H1 (cell line): ENCODE measurements at regions not wholly inside any gene's neighbourhood (a gene's known extent, or its start where the extent isn't known, plus 50 kb on each side); places are given as distances from the start of the nearest gene placed in this dataset.

Source experiments
- CTCF ChIA-PET: fragments of 300-600 bp; sonication (Branson Sonifier 250); formaldehyde crosslinking; loops from one replicate; lab custom pipeline; 2021; ENCODE audit not compliant: partially characterized antibody; lab: Charles Lee
- POLR2A ChIA-PET: fragments of 300-600 bp; sonication (Branson Sonifier 250); formaldehyde crosslinking; loops from one replicate; lab custom pipeline; 2021; ENCODE audit warnings: inconsistent platforms; ENCODE audit not compliant: partially characterized antibody; lab: Charles Lee
- DNase-seq, 2 experiments: peaks; one replicate each; pipeline versions ENCODE4 v3.0.0 to v3.0.0-alpha.2; 2010 to 2022; ENCODE audit warnings: low spot score in 2 of 2, low read depth in 1 of 2, mixed read lengths in 1 of 2
- FAIRE-seq: peaks from 2 replicates; lab custom pipeline; 2011; peaks lifted over from hg19 to GRCh38; lab: Jason Lieb, UNC
- H2AFZ ChIP-seq: 2 replicates; pipeline ENCODE4 v1.8.1; 2012; ENCODE audit warnings: low read length, inconsistent platforms
- H2AK5ac ChIP-seq: 2 replicates; pipeline ENCODE4 v1.6.1; 2013; ENCODE audit warnings: low read depth, low read length
- H2BK120ac ChIP-seq: replicated peaks from 2 replicates; pipeline ENCODE3; 2013; ENCODE audit warnings: low read depth, low read length, inconsistent platforms
- H2BK12ac ChIP-seq: 2 replicates; pipeline ENCODE4 v1.6.1; 2013; ENCODE audit warnings: low read depth, low read length
- H2BK15ac ChIP-seq: 2 replicates; pipeline ENCODE4 v1.6.1; 2013; ENCODE audit warnings: low read length
- H2BK20ac ChIP-seq: 2 replicates; pipeline ENCODE4 v1.6.1; 2013; ENCODE audit warnings: low read length
- H2BK5ac ChIP-seq: 2 replicates; pipeline ENCODE4 v1.6.1; 2013; ENCODE audit warnings: low read depth, low read length
- H3K14ac ChIP-seq: 2 replicates; pipeline ENCODE4 v1.6.1; 2013; ENCODE audit warnings: inconsistent platforms; ENCODE audit not compliant: insufficient read length
- H3K18ac ChIP-seq: 2 replicates; pipeline ENCODE4 v1.6.1; 2013; ENCODE audit warnings: low read length; ENCODE audit errors: extremely low read depth
- H3K23ac ChIP-seq: 2 replicates; pipeline ENCODE4 v1.6.1; 2013; ENCODE audit warnings: inconsistent platforms; ENCODE audit not compliant: insufficient read length
- H3K23me2 ChIP-seq: 2 replicates; pipeline ENCODE4 v1.6.1; 2013; ENCODE audit warnings: low read depth, low read length
- H3K27ac ChIP-seq: 2 replicates; pipeline ENCODE4 v1.6.1; 2011; ENCODE audit warnings: low read depth, low read length, inconsistent platforms
- H3K27me3 ChIP-seq, 4 experiments: replicated peaks in 1 of 4; 1 replicate in 1 of 4; 2 replicates in 3 of 4; pipeline versions ENCODE4 v1.6.1 to v1.8.1; 2011 to 2013; ENCODE audit warnings: low read length in 3 of 4, mild to moderate bottlenecking in 3 of 4, inconsistent platforms in 2 of 4, mixed read lengths in 2 of 4, moderate library complexity in 1 of 4; ENCODE audit not compliant: control insufficient read depth in 3 of 4, insufficient read depth in 3 of 4; ENCODE audit errors: extremely low read depth in 1 of 4
- H3K36me3 ChIP-seq, 4 experiments: 2 replicates each; pipeline versions ENCODE4 v1.6.1 to v1.8.1; 2011 to 2013; ENCODE audit warnings: mild to moderate bottlenecking in 4 of 4, low read length in 3 of 4, moderate library complexity in 2 of 4, control low read depth in 1 of 4, inconsistent platforms in 1 of 4; ENCODE audit not compliant: insufficient read depth in 4 of 4, control insufficient read depth in 2 of 4
- H3K4ac ChIP-seq: replicated peaks from 2 replicates; pipeline ENCODE3; 2013; ENCODE audit warnings: low read length, low read depth, mixed read lengths, inconsistent platforms; ENCODE audit not compliant: insufficient read length
- H3K4me1 ChIP-seq, 4 experiments: replicated peaks in 1 of 4; 1 replicate in 1 of 4; 2 replicates in 3 of 4; pipeline versions ENCODE4 v1.6.1 to v1.8.1; 2011 to 2013; ENCODE audit warnings: low read length in 3 of 4, inconsistent platforms in 2 of 4, mixed read lengths in 1 of 4; ENCODE audit not compliant: insufficient read depth in 4 of 4, control insufficient read depth in 3 of 4
- H3K4me2 ChIP-seq, 2 experiments: 2 replicates each; pipeline versions ENCODE4 v1.6.1 to v1.8.1; 2011 to 2013; ENCODE audit warnings: low read depth in 2 of 2, low read length in 2 of 2, control low read depth in 1 of 2, inconsistent platforms in 1 of 2, mild to moderate bottlenecking in 1 of 2; ENCODE audit not compliant: insufficient read depth in 1 of 2
- H3K4me3 ChIP-seq, 4 experiments: fragments of 200-600, 300-600 bp in 1 of 4; sonication (generic), shearing (Covaris generic), sonication (Bioruptor Twin) in 1 of 4; 2 replicates each; pipeline versions ENCODE4 v1.5.1 to v1.8.1; 2011 to 2016; ENCODE audit warnings: low read length in 4 of 4, low read depth in 3 of 4, control low read depth in 2 of 4, inconsistent platforms in 2 of 4, mild to moderate bottlenecking in 2 of 4, mixed read lengths in 1 of 4, moderate library complexity in 1 of 4; ENCODE audit not compliant: insufficient read depth in 2 of 4; ENCODE audit errors: extremely low read depth in 1 of 4
- H3K56ac ChIP-seq: replicated peaks from 2 replicates; pipeline ENCODE3; 2013; ENCODE audit warnings: low read depth, mild to moderate bottlenecking, mixed read lengths, low read length, inconsistent platforms; ENCODE audit not compliant: insufficient read length
- H3K79me1 ChIP-seq: 2 replicates; pipeline ENCODE4 v1.6.1; 2013; ENCODE audit warnings: low read depth, low read length, control low read depth
- H3K79me2 ChIP-seq, 2 experiments: 2 replicates each; pipeline versions ENCODE4 v1.6.1 to v1.8.1; 2012 to 2013; ENCODE audit warnings: low read length in 2 of 2, mild to moderate bottlenecking in 2 of 2, inconsistent platforms in 1 of 2; ENCODE audit not compliant: insufficient read depth in 2 of 2, control insufficient read depth in 1 of 2
- H3K9ac ChIP-seq, 4 experiments: replicated peaks in 1 of 4; 1 replicate in 1 of 4; 2 replicates in 3 of 4; pipeline versions ENCODE4 v1.6.1 to v1.8.1; 2011 to 2013; ENCODE audit warnings: low read depth in 3 of 4, low read length in 3 of 4, control low read depth in 2 of 4, mild to moderate bottlenecking in 2 of 4, moderate library complexity in 2 of 4, inconsistent platforms in 1 of 4; ENCODE audit errors: extremely low read depth in 1 of 4
- H3K9me3 ChIP-seq, 2 experiments: 2 replicates each; pipeline versions ENCODE4 v1.6.1 to v1.8.1; 2012 to 2013; ENCODE audit warnings: mild to moderate bottlenecking in 2 of 2, moderate library complexity in 2 of 2, control low read depth in 1 of 2, inconsistent platforms in 1 of 2, low read depth in 1 of 2, low read length in 1 of 2, mixed read lengths in 1 of 2; ENCODE audit not compliant: insufficient read depth in 2 of 2
- H4K20me1 ChIP-seq, 2 experiments: replicated peaks in 1 of 2; 2 replicates each; pipeline versions ENCODE3 to v1.8.1; 2011 to 2013; ENCODE audit warnings: inconsistent platforms in 2 of 2, low read length in 2 of 2, mild to moderate bottlenecking in 1 of 2; ENCODE audit not compliant: insufficient read depth in 2 of 2, control insufficient read depth in 1 of 2
- H4K5ac ChIP-seq: 2 replicates; pipeline ENCODE4 v1.6.1; 2013; ENCODE audit warnings: low read length, low read depth, mixed read lengths, inconsistent platforms; ENCODE audit not compliant: insufficient read length
- H4K8ac ChIP-seq: 2 replicates; pipeline ENCODE4 v1.8.0; 2013; ENCODE audit warnings: mild to moderate bottlenecking, moderate library complexity, low read length, inconsistent platforms; ENCODE audit not compliant: insufficient read depth; ENCODE audit errors: extremely low read depth
- H4K91ac ChIP-seq: replicated peaks from 2 replicates; pipeline ENCODE3; 2013; ENCODE audit warnings: low read length, mixed read lengths, inconsistent platforms; ENCODE audit not compliant: insufficient read length
- EP300 ChIP-seq, 2 experiments: IDR thresholded peaks; 1 replicate in 1 of 2; 2 replicates in 1 of 2; pipeline ENCODE4 v1.6.1; 2011 to 2012; ENCODE audit warnings: low read depth in 2 of 2, low read length in 2 of 2, mild to moderate bottlenecking in 2 of 2, borderline replicate concordance in 1 of 2, inconsistent platforms in 1 of 2, moderate library complexity in 1 of 2
- EZH2 ChIP-seq: fragments of 200-600 bp; sonication (generic); IDR thresholded peaks from 2 replicates; pipeline ENCODE4 v1.7.1; 2012; ENCODE audit warnings: low read depth, mild to moderate bottlenecking, moderate library complexity, low read length, inconsistent platforms; ENCODE audit not compliant: severe bottlenecking
- HDAC6 ChIP-seq: IDR thresholded peaks from one replicate; pipeline ENCODE4 v1.7.1; 2012; ENCODE audit warnings: low read depth, mild to moderate bottlenecking, inconsistent platforms, low read length, moderate library complexity
- JUN ChIP-seq: IDR thresholded peaks from 2 replicates; pipeline ENCODE4 v1.6.1; 2011; ENCODE audit warnings: low read depth, mild to moderate bottlenecking, improper control_type of control experiment, low read length
- KDM5A ChIP-seq: fragments of 200-600 bp; IDR thresholded peaks from 2 replicates; pipeline ENCODE4 v1.7.1; 2012; ENCODE audit warnings: mild to moderate bottlenecking, low read length, inconsistent platforms, mixed read lengths
- MAX ChIP-seq: IDR thresholded peaks from 2 replicates; pipeline ENCODE4 v1.6.1; 2012; ENCODE audit warnings: inconsistent platforms
- NRF1 ChIP-seq: IDR thresholded peaks from 2 replicates; pipeline ENCODE4 v1.6.1; 2011; ENCODE audit warnings: mild to moderate bottlenecking, low read depth, low read length, improper control_type of control experiment
- SP4 ChIP-seq: IDR thresholded peaks from 2 replicates; pipeline ENCODE4 v1.6.1; 2012; ENCODE audit warnings: low read length, inconsistent platforms
- TAF7 ChIP-seq: optimal IDR thresholded peaks from 2 replicates; pipeline ENCODE3; 2011; ENCODE audit warnings: low read depth, mild to moderate bottlenecking, inconsistent platforms, low read length, moderate library complexity, borderline replicate concordance
- WGBS, 2 experiments: shearing (Covaris generic) in 1 of 2; methylation state at CpG; one replicate each; pipeline versions ENCODE4 v1.1.6 to v1.1.7; 2013 to 2015; ENCODE audit warnings: low lambda C conversion rate in 2 of 2, mixed read lengths in 2 of 2, inconsistent platforms in 1 of 2, low coverage in 1 of 2, missing lambda C conversion rate in 1 of 2; ENCODE audit not compliant: insufficient replicate concordance in 2 of 2, insufficient coverage in 1 of 2, insufficient read length in 1 of 2; ENCODE audit errors: extremely low coverage in 1 of 2, missing lambda C conversion rate in 1 of 2; 5-methylcytosine and 5-hydroxymethylcytosine counted together
- TF ChIP-seq, protein P1 (sequence below): IDR thresholded peaks from 2 replicates; pipeline ENCODE4 v1.6.1; 2011; ENCODE audit warnings: low read length, improper control_type of control experiment

DNA sequence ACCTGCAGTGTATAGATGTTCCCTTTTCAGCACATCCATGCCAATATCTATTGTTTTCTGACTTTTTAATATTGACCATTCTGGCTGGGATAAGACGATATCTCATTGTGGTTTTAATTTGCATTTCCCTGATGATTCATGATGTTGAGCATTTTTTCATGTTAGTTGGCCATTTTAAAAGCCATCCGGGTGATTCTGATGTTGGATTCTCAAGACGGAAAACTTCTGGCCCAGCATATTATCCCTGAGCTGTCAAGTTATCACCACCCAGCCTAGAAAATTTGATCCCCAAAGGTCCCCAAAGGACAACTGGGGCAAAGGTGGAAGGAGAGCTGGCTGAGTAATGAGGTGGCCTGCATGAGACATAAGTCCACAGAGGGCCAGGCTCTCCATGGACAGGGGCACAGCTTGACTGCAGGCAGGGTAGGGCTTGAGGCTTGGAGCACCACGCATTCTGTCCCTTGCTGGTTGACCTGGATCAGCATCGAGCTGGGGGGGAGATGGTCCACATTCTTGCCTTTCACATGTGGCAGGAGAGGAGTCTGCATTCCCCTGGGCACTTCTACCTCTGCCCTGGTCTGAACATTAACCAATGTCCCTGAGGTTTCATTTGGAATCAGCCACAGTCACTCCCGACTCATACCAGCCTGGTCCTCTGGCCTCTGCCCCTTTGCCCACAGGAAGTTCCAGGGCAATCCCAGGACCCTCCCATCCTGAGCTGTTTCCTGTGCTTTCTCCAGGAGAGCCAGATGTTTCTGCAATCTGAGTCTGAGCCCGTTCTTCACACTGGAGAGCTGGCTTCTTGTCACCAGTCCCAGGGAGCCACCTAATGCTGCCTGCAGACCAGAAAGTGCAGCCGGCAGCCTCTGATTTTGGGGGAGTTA lies 69.2 kb downstream of the ISG20 start:
- ChIA-PET CTCF (interaction anchor here (1.0 to 4.5 kb wide), 5 partner anchors 8 to 126 kb away, joined by 3 to 19 read pairs (median 5); no protein-coding TSS in a partner anchor), POLR2A (interaction anchor here (0.9 kb wide), 1 partner anchor 60 kb away, joined by 3 read pairs; no protein-coding TSS in a partner anchor)
- Histone ChIP-seq H3K9me3 (no peaks in the 10 kb centered on the region), H4K5ac (no peak overlapping the region), H2BK15ac (no peak overlapping the region), H3K79me1 (no peaks in the 10 kb centered on the region), H2BK5ac (no peak overlapping the region), H3K4me3 (no peak overlapping the region), H3K23me2 (peaks cover 2% of the 10 kb centered on the region; the same call in 1 of the 2 replicates), H3K9ac (no peak overlapping the region), H2BK12ac (no peak overlapping the region), H2AK5ac (no peak overlapping the region; the same call in 1 of the 2 replicates), H3K18ac (no peak overlapping the region), H3K79me2 (no peaks in the 10 kb centered on the region), H4K20me1 (no peaks in the 10 kb centered on the region), H3K56ac (no peak overlapping the region), H3K4ac (no peak overlapping the region), H2AFZ (0 out of 2 replicates have a peak overlapping the region, but pooled peaks have one; percentile 35), H2BK20ac (no peak overlapping the region), H3K4me2 (no peak overlapping the region), H3K23ac (no peak overlapping the region), H4K91ac (no peak overlapping the region), H3K27me3 (peaks cover 0 to 32% (median 22%) of the 10 kb centered on the region in 4 experiments; a peak in 6 of 7 replicates), H2BK120ac (no peak overlapping the region), H3K4me1 (no peaks in the 10 kb centered on the region; a peak in 1 of 7 replicates), H3K36me3 (no peaks in the 10 kb centered on the region), H3K14ac (no peak overlapping the region), H4K8ac (no peak overlapping the region), H3K27ac (no peak overlapping the region)
- FAIRE-seq (peak; percentile 42), DNase-seq (no peak)
- WGBS, 2 experiments, result 89% methylated on average over 8 of the region's 8 CpGs; no CpG with 5 or more reads in 1 of the 2 experiments
- TF ChIP-seq EP300 (IDR thresholded peaks at IDR 0.05; ENCODE audit: borderline replicate concordance in 1 of 2, low read depth in 2 of 2, low read length in 2 of 2), result no peak
- TF ChIP-seq, protein P1, sequence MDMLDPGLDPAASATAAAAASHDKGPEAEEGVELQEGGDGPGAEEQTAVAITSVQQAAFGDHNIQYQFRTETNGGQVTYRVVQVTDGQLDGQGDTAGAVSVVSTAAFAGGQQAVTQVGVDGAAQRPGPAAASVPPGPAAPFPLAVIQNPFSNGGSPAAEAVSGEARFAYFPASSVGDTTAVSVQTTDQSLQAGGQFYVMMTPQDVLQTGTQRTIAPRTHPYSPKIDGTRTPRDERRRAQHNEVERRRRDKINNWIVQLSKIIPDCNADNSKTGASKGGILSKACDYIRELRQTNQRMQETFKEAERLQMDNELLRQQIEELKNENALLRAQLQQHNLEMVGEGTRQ, result no peak
- TF ChIP-seq TAF7, result no peak
- TF ChIP-seq NRF1, result no peak
- TF ChIP-seq SP4, result no peak
- TF ChIP-seq HDAC6, result no peak
- no peak for TF ChIP-seq EZH2
- no peak for TF ChIP-seq JUN
- TF ChIP-seq KDM5A, result no peak
- no peak for TF ChIP-seq MAX
